ENCODE measurements at regions not wholly inside any gene's neighbourhood (a gene's known extent, or its start where the extent isn't known, plus 50 kb on each side); places are given as distances from the start of the nearest gene placed in this dataset.

GRCh38 chr11:112610996-112611750 is 350.0 kb upstream of the NCAM1 start (continued):
- no peak for TF ChIP-seq TCF7L2 (IDR thresholded peaks at IDR 0.05; ENCODE audit: borderline replicate concordance, extremely low read depth, insufficient read depth, insufficient read length)

- H3K9ac ChIP-seq (ENCODE audit: low read length), result no peak overlapping the region
- ChIA-PET POLR2A (no interaction called here), CTCF (no interaction called here), RAD21 (ENCODE audit: low non-redundant PET in 1 of 2, low total read pairs in 2 of 2, uncharacterized antibody in 2 of 2, unreplicated experiment in 2 of 2) (no interaction called here)
- ATAC-seq, result no peak
- no peak for DNase-seq (ENCODE audit: low read depth, low spot score)
- no TSS peak for BruUV-seq (replicated peaks)
- intact Hi-C loops (cut with micrococcal nuclease), result loop anchor here (2.0 kb wide), 1 partner anchor 349 kb away; the partner anchor contains the start of gene NCAM1
- H3K36me3 ChIP-seq (ENCODE audit: control insufficient read depth in 1 of 2, insufficient read depth in 2 of 2, low read length in 2 of 2), result no peaks in the 10 kb centered on the region
- no peak overlapping the region for H3K4me3 ChIP-seq (replicated peaks in 1 of 2; ENCODE audit: low read depth in 1 of 2, low read length in 2 of 2)
- no peak overlapping the region for H3K27ac ChIP-seq (ENCODE audit: low read depth, low read length)
- no peaks in the 10 kb centered on the region for H3K9me3 ChIP-seq (ENCODE audit: control insufficient read depth in 1 of 2, insufficient read depth in 1 of 2, low read depth in 1 of 2, low read length in 2 of 2)
- no peaks in the 10 kb centered on the region for H4K20me1 ChIP-seq (ENCODE audit: insufficient read depth)
- no peaks in the 10 kb centered on the region for H3K27me3 ChIP-seq (ENCODE audit: insufficient read depth, low read length)
- no peaks in the 10 kb centered on the region for H3K9me2 ChIP-seq (ENCODE audit: insufficient read depth)
- H3K4me2 ChIP-seq (ENCODE audit: low read length), result no peak overlapping the region
- peaks cover 29 to 42% of the 10 kb centered on the region in 2 experiments for H3K4me1 ChIP-seq (ENCODE audit: control insufficient read depth in 1 of 2, insufficient read depth in 2 of 2, low read length in 2 of 2)
- no peaks in the 10 kb centered on the region for H3K79me2 ChIP-seq (ENCODE audit: insufficient read depth, low read length)
- no peak overlapping the region for H2AFZ ChIP-seq (ENCODE audit: low read depth, low read length, poor library complexity, severe bottlenecking)
- TF ChIP-seq JUND (IDR thresholded peaks at IDR 0.05), result no peak
- no peak for TF ChIP-seq ZBTB33 (IDR thresholded peaks at IDR 0.05; ENCODE audit: extremely low read depth, insufficient replicate concordance, low read length)
- no peak for TF ChIP-seq EZH2phosphoT487 (IDR thresholded peaks at IDR 0.05; ENCODE audit: borderline replicate concordance)
- no peak for TF ChIP-seq ZFX (IDR thresholded peaks at IDR 0.05)
- no peak for TF ChIP-seq TCF7L2 (IDR thresholded peaks at IDR 0.05; ENCODE audit: borderline replicate concordance, extremely low read depth, insufficient read depth, insufficient read length)
- no peak for TF ChIP-seq REST (IDR thresholded peaks at IDR 0.05; ENCODE audit: low read depth)
- no peak for TF ChIP-seq ZNF274 (IDR thresholded peaks at IDR 0.05; ENCODE audit: low read depth, low read length)
- TF ChIP-seq ATF3 (IDR thresholded peaks at IDR 0.05), result no peak
- TF ChIP-seq CTCF (IDR thresholded peaks at IDR 0.05 in 2 of 3, conservative IDR thresholded peaks at IDR 0.05 in 1 of 3; ENCODE audit: borderline replicate concordance in 1 of 3, insufficient read depth in 1 of 3, low read depth in 2 of 3, low read length in 2 of 3), result no peak
Observed at GRCh38 chr11:112611771-112612170, 349.4 kb upstream of the NCAM1 start.

Data from HCT116 (cell line).